HG03064 (cell line): ENCODE measurements at regions not wholly inside any gene's neighbourhood (a gene's known extent, or its start where the extent isn't known, plus 50 kb on each side); places are given as distances from the start of the nearest gene placed in this dataset.

ENCODE experiments used
- ATAC-seq: cut with Tn5 transposase; IDR thresholded peaks from one replicate; pipeline ENCODE4 v1.9.1; 2021; ENCODE audit warnings: low read depth; ENCODE audit not compliant: unreplicated experiment

DNA sequence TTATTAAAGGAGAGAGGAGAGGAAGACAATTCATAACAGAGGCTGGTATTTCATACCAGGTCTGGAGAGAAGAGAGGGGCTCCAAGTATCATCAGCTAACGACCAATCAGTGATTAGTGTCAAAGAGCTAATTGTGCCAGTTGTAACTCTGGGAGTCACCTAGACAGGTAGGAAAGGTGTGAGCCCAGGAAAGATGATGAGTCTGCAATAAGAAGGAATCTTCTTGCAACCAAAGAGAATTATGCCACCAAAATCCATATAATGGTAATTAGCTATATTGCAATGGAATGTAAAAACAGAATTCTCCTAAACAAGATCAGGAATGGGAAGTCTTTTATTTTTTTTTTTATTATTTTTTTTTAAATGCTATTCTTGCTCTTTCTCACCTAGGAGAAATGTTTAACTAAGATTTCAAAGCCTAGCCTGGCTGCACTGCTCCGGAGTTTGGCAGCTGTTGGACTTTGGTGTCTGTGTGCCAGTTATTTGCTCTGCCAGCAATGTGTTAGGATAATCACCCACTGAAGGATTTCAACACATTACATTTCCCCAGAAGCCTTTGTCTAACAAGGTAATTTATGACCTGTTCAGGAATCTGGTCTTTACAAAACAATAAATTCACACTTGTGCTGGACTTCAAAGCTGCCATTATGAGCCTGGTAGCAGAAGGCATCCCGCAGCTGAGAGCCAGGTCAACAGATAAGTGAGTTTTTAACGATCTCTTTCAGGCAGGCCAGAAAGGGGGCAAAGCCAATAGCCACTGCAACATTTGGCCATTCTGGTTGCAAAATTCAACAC is 89.4 kb downstream of the FOXB1 start:
- no peak for ATAC-seq

DNA sequence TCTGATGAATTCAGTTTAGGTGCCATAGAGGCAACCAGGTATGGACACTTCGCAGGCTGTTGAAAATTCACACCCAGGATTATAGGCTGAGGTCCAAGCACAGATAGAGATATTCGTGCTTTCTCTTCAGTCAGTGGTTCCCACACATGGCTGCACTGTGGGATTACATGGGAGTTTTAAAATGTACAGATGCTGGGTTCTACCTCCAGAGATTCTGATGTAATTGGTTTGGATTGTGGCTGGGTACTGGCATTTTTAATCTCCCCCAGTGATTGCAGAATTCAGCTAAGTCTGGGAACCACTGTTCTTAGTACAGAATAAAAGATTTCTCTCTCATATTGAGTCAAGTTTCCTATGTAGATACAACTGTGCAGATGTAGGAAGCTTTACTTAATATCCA is 91.6 kb downstream of the FOXB1 start:
- ATAC-seq: no peak

DNA sequence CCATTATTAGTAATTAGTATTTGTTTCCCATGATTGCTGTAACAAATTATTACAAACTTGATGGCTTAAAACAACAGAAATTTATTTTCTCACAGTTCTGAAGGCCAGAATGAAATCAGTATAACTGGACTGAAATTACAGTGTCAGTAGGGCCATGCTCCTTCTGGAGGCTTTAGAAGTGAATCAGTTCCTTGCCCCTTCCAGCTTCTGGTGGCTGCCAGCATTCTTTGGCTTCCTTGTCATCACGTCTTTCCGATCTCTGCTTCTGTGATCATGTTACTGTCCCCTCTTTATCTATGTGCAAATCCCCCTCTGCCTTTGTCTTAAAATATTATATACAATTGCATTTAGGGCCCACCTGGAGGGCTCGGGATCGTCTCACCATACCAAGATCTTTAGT is 92.0 kb downstream of the FOXB1 start:
- no peak for ATAC-seq

DNA sequence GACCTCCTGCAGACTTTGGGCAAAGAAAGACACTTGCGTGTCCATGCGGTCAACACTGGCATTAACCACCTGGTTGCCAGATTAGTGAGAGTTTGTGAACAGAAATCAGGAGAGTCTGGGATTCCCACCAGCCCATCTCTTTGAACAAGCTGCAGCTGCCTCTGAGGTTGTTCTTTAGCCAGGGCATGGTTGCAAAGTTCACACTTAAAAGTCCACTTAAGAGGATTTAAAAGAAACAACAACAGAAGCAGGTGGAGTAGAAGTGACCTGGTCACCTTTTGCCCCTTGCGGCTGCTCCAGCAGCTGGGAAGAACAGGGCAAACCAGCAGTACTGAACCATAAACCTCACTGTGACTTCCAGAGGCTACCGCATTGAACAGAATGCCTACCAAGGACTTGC is 97.3 kb downstream of the FOXB1 start:
- ATAC-seq: no peak

DNA sequence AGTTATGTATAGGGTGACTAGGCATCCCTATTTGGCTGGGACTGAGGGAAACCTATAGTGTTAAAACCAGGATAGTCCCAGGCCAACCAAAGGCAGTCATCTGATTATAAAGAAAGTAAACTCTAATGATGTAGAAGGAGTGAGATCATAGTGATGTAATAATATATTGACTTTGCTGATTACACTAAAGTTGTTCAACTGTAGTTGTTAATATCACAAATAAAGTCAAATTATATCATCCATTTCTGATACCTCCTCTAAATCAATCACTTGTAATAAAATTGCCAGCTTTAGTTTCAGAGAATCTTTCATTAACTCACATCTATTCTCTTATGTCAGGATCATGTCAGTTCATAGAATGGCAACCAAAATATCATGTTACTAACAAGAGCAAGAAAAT is 98.6 kb downstream of the FOXB1 start:
- no peak for ATAC-seq

DNA sequence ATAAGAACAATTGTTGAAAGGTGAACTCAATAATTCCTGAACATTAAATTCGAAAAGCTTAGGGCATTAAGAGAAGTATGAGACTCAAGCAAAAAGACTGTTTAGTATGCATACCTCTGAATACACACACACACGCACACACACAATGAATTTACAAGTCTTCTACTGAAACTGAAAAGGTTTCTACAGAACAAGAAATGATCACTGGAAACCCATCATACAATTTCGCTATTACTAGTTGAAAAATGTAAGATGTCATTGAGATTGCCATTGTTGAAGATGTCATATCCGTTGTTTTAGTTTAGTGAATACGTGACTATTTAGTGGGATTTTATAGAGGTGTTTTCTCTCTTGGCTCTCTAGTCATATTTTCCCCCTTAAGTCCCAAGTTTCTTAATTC is 106.8 kb downstream of the FOXB1 start:
- no peak for ATAC-seq

DNA sequence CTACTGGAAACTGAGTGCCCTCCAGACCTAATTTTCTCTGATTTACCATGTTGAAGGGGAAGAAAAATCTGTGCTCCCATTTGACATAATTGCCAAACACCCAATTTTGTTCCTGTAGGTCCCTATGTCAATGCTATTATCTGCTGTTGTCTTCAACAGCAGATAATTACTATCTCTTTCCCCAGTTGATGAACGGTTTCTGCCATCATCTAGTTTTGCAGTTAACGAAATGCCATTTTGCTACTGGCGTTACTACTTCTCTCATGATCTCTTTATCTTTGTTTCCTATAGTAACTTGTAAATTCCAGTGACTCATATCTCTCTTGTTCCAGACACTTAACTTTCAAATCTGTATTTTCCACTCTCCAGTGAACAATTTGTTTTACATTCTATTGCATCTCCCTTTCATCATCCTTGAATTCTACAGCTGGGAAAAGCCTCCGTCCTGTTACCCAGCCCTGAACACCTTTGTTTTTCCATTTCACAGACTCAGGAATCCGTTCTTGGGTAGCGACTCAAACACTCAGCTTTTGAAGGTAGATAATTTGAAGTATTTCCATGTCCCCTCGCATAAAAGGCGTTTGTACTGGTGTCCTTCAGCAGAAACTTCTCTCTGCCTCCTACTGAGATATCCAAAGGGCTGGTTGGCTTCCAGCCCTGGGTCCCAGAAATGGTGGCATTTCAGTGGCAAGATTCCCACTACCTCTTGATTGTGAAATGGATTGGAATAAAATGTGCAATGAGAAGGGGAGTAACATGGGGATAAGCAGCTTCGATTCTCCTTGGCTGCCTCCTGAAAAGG is 111.7 kb downstream of the FOXB1 start:
- no peak for ATAC-seq

DNA sequence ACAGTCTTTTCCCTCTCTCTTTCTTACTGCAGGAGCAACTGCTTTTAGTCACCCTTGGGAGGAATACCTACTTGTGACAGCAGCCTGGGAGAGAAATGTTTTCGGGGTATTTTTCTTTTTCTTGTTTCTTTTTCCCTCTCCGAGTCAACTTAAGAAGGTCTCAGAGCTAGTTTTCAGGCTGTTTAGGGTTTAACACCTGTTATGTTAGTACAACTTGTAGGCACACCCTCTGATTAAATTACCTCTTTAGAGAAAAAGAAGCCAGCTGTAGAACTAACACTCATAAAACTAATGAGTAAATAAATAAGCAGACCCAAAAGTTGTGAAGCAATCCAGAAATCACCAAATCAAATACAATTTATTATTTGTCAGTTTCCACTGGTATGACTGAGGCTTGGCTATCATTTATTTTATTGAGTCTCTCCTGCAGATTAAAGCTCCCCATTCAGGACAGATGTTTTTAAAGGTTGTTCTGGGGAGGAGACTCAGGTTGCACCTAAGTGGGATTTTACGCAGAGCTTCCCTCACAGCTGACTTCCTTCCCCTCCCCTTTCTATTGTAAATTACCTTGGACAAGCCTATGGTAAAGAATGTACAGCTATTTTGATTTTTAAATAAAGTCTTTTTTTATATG is 112.5 kb downstream of the FOXB1 start:
- ATAC-seq: no peak

DNA sequence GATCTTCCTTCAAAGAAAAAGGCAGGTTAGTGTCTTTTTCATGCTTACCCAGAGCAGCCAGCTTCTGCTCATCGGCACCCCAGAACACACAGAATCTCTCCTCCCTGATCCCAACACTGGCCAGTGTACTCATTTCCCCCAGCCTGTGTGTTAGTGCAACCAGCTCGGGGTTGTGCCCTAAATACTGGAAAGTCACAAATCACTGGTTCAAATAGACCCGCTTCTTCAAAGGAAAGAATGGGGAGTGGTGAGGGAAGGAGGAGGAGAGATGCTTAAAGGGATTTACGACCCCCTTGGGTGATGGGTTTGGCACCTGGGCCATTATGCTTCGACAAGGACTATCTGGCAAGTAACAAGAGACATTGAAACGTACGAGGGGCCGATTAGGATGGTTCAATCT is 114.0 kb downstream of the FOXB1 start:
- no peak for ATAC-seq

DNA sequence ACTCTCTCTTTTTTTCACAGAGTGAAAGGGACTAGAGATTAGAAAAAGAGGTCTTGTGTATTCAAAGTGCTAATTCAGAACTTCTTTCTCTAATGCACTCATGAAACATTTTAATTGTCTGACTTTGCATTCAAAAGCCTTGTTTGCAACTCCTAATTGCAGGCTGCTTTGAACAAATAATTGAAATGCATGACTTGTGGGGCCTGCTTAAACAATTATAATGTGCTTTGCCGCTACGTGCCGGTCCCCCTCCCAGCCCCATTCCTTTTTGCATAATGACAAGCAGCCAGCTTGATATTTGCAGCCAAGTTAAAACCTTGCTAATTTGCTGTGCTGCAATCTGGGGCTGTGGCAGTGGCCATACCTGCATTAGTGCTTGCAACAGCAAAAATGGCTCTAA is 114.5 kb downstream of the FOXB1 start:
- ATAC-seq: no peak

DNA sequence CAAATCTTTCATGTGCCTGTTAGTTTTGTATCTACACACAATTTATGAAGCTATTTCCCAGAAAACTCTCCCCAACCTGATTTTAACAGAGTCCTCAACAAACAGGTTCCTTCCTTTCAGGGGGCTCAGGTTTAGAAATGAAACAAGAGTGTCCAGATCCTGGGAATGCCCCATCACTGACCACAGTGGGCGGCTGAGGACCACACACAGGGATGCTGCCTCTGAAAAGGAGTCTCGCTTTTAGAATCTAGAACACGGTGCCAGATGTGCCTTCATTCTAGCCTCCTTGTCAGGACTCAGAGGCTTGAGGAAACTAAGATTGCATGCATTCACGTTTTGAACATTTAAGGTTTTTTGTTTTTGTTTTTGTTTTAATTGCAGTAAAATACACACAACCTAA is 115.0 kb downstream of the FOXB1 start:
- ATAC-seq: no peak

DNA sequence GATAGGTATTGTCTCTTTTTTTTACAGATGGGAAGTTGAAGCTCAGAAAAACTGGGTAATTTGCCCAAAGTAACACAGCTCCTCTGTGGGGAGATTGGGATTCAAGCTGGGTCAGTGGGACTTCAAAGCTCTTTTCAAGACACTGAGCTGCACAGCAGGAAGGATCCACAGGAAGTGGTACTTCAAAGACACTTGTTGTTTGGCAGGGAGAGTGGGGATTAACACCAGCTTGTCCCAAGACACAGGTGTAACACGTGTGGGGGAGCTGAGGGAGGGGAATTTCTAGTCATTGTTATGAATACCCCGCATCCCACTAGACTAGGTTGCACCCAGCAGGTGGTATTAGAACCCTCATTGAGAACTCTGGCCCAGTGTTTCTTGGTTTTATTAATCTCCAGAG is 116.0 kb downstream of the FOXB1 start:
- no peak for ATAC-seq

DNA sequence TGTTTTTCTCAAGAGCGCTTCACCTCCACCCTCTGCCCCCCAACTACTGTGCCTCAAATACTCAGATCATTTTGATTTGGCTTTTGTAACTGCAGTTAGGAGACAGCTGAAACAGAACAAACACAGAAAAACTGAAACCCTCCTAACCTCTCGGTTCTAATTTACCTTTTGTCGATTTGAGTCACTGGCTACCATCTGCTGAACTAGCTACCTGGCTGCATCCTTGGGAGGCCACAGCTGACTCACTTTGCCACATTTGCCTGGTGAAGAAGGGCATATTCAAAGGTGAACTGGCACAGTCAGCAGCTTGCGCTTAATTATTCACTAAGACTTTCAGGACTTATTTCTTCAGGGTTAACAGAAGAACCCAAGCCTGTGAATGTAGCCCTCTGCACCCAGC is 117.7 kb downstream of the FOXB1 start:
- ATAC-seq: no peak

DNA sequence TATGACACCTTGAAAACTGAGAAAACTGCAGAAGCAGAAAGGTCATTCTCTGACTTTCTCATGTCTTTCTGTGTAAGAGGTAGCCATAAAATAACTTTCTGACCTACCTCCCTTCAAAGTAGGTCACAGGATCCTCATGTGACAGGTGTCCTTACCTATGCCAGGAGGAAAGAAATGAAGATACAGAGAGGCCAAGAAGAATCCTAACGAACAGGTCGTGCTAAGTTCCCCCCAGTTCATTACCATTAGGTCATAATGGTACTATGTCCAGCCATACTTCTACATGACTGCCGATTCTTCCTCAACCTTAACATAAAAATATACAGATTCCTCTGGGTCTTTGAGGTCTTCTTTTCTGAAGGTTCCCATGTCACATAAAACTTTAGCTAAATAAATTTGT is 118.6 kb downstream of the FOXB1 start:
- no peak for ATAC-seq

DNA sequence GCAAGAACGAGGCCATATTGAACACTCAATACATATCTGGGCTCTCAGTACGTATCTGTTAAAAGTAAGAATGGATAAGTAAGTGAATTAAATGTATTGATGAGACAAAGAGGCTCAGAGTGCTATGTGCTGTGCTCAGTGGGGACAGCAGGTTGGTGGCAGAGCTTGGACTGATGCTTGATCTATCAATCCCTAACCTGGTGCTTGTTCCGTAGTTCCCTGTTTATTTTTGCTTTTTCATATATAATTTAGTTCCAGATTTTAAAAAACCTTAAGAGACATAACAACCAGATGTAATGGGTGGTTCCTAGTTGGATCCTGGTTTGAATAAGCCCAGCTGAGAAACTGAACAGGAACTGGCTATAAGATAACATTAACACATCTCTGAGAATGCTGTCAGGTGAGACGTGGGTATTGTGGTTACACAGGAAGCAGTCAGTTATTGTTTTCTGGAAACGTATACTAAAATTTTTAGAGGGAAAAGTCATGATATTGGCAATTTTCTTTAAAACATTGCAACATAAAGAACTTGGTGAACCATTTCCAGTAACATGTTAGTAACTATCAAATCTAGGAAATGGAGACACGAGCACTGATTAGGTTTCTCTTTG is 120.5 kb downstream of the FOXB1 start:
- no peak for ATAC-seq

DNA sequence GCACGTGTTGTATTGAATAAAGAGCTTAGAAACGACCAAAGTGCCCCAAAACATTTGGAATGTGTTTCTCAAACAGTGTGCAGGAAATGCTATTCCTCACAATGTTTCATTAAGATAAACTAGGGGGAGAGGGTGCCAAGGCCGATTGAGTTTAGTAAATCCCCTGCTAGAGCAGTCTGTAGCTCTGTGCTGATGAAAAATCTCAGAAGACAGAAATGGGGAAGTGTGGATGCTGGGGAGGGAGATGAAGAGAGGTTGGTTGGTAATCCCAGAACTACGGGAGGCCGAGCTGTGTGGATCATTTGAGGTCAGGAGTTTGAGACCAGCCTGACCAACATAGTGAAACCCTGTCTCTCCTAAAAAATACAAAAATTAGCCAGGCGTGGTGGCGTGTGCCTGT is 121.2 kb downstream of the FOXB1 start:
- ATAC-seq: no peak

DNA sequence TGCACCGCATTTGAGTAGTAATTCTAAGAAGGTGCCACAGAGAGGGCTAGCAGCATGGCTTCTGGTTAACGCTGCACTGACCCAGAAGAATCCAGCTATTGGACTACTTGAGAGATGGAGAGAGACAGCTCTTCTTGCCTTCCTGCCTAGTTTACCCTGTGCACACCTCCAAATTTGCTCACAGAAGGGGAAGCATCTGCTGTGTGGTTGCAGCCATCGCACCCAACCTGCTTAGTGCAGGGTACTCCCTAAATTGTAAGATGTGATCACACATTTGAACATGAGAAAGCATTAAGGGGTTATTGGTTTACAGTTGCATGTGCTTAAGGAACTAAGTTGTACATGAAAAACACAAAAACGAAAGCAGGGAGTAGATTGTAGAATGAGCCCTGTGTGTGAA is 122.1 kb downstream of the FOXB1 start:
- no peak for ATAC-seq

DNA sequence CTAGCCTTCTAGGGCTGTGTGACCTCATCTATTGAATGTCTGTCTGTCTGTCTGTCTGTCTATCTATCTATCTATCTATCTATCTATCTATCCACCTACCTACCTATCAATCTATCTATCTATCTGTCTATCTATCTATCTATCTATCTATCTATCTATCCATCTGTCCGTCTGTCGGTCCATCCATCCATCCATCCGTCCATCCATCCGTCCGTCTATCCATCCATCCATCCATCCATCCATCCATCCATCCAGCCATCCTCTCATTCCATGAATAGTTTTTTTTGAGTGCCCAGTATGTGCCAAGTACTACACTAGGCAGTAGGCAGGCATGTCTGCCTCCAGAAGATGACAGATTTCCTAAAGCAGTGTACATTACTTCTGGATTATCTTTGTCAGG is 122.5 kb downstream of the FOXB1 start:
- no peak for ATAC-seq

DNA sequence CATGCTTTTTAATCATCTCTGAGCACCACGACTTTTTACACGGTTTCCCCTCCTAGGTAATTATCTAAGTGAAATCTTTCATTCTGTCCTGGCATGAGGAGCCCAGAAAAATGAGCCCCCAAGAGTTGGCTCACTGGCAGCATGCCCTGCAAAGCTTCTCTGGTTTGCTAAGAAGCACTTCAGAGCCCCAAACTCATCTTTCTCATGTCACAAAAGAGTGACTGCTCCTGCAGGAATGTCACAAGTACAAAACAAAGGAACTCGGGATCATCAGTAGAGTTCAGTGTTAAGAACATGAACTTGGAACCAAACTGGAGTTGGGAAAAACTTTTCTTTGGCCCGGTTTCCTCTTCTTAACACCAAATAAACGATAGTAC is 123.9 kb downstream of the FOXB1 start:
- no peak for ATAC-seq

DNA sequence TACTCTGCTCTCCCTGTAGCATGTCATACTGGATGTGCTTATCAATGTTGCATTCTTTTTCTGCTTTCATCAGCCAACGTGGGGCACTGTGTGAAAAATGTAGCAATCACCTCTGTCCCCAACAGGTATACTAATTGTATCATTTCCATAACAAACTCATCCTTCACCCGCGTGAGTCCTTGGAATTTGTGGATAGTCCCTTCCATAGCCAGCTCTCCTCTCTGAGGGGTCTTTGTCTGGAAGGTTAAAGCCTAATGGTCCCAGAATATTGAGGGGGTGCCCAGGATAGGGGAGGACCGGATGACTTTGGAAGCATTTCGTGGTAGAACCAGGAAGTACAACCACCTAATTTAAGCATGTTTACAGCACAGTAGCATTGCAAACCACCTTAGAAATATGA is 124.6 kb downstream of the FOXB1 start:
- no peak for ATAC-seq

DNA sequence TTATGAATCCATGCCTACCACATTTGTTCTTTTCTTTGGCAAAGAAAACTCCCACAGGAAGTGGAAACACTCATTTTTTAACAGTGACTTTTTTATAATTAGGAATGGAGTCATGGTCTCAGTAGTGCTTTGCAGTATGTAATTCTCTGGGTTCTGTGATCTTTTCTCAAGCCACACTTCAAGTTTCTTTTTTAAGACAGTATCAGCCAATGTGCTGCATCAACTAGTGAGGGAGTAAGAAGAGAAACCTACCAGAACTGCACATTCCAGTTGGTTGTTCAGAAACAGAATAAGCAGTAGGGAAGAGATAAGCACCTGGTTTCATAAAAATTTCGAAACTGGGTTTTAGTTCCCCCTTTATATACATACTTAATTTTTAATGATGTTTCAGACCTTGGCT is 126.3 kb downstream of the FOXB1 start:
- ATAC-seq: no peak
